H54 (cell line): ENCODE measurements at regions not wholly inside any gene's neighbourhood (a gene's known extent, or its start where the extent isn't known, plus 50 kb on each side); places are given as distances from the start of the nearest gene placed in this dataset.
"Not testable (repeated sequence)": the region's sequence is repeated elsewhere in the genome, so short reads cannot be mapped to it uniquely, and the experiment has no call there.

ENCODE experiments used
- DNase-seq: peaks from one replicate; pipeline ENCODE4 v3.0.0; 2011; ENCODE audit warnings: low spot score, mixed read lengths; ENCODE audit not compliant: insufficient read length
- FAIRE-seq: peaks from 3 replicates; lab custom pipeline; 2011; peaks lifted over from hg19 to GRCh38; lab: Jason Lieb, UNC
- POLR2A ChIP-seq: IDR thresholded peaks from 2 replicates; pipeline ENCODE4 v1.6.1; 2011; ENCODE audit warnings: low read depth, mild to moderate bottlenecking, low read length

DNA sequence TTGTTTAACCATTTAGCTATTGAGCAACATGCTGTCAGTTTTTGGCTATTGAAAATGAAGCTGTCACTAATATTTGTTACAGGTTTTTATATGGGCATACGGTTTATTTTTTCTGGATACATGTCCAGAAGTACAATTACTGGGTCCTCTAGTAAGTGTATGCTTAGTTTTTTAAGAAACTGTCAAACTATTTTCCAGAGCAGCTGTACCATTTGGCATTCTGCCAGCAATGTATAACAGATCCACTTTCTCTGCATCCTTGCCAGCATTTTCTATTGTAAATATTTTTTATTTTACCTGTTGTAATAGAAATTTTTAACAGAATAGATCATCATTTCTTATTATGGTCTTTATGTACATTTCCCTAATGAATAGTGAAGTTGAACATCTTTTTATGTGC is 658.8 kb downstream of the EDEM1 start:
- DNase-seq, result no peak
- TF ChIP-seq POLR2A, result no peak
- no peak for FAIRE-seq

DNA sequence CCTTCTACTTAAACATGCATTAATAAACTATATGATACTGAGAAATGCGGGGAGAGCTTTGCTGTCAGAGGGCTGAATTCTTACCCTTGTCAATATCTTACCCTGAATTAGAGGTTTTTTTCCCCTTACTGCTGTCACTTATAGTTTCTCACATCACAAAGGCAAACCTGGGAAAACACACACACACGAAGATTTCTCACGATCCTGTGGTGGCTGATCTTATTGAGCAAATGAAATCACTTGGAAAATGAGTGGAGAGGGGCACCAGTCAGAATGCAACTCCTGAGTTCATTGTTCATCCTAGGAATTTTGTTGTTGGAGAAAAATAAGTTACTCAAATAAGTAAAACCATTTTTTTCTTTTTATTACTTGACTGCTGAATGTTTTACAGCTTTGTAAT is 673.6 kb downstream of the EDEM1 start:
- DNase-seq, result no peak
- no peak for FAIRE-seq
- TF ChIP-seq POLR2A, result no peak

DNA sequence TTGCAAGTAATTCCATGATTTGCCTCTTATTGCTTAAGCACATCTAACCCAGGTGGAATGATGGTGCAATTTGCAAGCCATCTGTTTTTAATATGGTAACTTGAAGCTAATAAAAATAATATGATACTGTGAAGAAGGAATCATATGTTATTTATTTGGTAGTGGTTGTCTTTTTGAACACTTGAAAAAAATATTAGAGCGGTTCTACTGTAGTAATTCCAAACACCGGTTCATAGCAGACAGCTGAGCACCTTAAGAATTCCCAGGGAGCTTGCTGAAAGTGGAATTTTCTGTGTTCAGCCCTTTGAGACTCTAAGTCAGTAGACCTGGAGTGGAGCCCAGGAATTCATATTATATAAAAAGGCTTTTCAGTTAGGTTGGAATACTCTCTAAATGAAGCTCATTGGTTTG is 687.4 kb downstream of the EDEM1 start:
- no peak for DNase-seq
- FAIRE-seq, result no peak
- no peak for TF ChIP-seq POLR2A

DNA sequence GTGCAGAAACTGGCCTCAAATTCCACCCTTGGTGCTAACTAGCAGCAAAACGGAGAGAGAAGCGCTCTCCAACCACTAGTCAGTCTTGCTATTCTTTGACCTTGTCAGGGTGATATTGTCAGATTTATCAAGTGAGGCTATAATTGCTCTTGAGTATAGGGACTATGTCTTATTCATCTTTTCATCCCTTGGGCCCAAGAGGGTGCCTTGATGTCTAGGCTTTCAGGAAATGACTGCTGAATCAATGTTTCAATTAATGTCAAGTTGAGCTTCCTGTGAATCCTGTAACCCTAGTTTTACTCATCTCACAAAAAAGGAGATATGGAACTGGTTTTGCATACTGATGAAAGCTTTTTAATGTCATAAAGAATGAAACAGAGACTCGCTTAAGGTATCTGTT is 701.3 kb downstream of the EDEM1 start:
- DNase-seq (no peak), FAIRE-seq (no peak)
- TF ChIP-seq POLR2A, result no peak

DNA sequence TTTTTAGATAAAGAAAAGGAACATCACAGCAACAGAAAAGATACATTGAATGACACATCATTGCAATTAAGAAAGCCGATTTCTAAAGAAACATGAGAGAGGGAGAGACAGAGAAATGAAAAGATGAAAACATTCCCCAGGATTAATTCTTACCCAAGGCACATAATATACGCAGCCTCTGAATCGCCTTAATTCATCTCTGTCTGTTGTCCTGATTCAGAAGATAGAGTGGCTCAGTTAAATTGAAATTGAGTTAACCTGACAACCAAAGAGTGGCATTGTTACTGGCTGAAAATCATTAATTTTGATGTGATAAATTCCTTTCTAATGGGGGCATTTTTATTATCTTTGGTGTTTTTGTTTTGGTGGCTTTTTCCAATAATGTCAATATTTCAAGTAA is 701.9 kb downstream of the EDEM1 start:
- DNase-seq (no peak), FAIRE-seq (no peak)
- no peak for TF ChIP-seq POLR2A

DNA sequence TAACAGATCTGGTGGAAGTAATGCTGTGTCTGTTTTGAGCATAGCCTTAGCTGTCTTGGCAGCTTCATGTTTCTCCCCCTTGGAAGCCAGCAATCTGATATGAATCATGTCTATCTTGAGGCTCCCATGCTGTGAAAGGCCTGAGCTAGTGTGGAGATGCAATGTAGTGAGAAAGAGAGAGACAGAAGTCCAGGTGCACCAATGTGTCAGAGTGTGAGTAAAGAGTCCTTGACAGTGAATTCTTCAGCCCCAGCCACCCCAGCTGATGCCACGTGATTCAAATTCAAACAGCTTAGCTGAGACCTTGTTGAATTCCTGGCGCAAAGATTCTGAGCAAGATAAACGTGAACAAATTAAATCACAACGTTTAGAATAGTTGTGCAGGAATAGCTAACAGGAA is 704.2 kb downstream of the EDEM1 start:
- TF ChIP-seq POLR2A, result no peak
- no peak for DNase-seq
- FAIRE-seq, result no peak

DNA sequence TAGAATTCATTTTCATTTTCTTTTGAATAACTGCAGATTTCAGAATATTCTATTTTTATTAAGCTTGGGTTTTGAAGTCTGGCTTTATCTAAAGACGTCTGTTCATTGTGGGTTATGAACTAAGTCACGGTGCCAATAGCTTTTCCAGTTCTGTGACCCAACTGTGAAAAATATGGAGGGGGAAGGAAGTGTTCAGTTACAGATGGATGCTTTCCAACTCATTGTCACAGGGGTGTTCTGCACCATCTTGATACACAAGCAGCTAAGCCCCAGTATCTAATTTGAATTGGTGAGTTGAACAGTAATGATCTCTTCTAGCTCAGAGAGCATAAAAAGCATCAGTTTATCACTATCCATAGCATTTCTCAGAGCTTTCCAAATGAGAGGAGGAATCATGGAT is 710.6 kb downstream of the EDEM1 start:
- FAIRE-seq (no peak), DNase-seq (no peak)
- TF ChIP-seq POLR2A, result no peak

DNA sequence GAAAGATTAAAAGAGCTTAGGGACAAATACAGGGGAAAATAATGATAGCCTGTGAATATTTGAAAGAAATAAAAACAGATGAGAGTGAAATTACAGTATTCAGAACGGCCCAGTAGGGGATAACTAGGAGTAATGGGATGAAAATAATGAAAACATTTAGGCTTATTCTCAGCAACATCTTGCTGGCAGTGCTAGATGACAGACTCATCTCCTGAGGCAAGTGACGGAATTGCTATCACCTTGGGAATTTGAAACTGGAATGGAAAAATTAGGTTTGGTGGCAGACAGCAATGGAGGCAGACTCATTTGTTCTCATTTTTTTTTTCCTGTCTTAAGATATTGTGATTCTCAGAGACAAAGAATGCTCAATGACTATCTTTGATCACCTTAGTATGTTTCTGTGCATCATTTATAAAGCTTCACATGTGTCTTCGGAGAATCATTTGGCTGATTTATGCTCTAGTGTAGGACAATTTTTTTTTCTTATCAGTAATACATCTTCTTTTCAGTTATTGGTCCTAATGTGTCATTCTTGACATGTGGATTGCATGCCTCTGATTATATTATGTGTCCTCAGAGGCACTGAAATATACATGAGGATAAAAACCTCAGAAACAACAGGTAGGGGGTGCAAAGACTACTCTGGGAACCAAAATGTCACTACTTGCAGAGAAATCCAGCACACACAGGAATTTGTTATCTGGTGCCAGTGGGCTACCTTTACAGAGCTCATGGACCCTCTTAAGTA is 711.7 kb downstream of the EDEM1 start:
- no peak for DNase-seq
- FAIRE-seq, result no peak
- TF ChIP-seq POLR2A, result no peak

DNA sequence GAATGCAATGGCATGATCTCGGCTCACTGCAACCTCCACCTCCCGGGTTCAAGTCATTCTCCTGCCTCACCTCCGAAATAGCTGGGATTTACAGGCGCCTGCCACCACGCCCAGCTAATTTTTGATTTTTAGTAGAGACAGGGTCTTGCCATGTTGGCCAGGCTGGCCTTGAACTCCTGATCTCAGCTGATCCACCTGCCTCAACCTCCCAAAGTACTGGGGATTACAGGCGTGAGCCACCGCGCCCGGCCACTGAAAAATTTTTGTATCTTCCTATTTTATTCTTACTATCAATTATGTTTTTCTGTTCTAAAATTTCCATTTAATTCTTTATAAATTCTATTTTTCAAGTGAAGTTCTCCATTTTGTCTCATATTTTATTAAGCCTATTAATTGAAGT is 730.4 kb downstream of the EDEM1 start:
- FAIRE-seq (no peak), DNase-seq (no peak)
- no peak for TF ChIP-seq POLR2A

DNA sequence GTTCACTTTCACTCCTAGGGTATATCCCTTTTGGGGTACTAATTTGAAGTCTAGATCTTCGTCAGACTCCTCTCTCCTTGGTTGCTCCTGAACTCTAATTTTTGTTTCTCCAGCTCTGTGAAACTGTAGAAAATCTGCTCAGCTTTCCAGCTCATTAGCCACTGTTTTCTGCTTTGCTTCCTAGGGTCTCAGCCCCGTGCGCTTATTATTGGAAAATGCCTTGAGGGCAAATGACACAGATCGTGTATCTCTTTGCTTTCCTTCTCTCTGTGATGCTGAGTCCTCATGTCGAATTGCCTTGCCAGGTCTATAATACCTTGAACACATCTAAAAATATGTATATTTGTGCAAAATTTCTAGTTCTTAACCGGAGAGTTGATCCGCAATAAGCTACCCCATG is 731.1 kb downstream of the EDEM1 start:
- no peak for DNase-seq
- TF ChIP-seq POLR2A, result no peak
- no peak for FAIRE-seq

DNA sequence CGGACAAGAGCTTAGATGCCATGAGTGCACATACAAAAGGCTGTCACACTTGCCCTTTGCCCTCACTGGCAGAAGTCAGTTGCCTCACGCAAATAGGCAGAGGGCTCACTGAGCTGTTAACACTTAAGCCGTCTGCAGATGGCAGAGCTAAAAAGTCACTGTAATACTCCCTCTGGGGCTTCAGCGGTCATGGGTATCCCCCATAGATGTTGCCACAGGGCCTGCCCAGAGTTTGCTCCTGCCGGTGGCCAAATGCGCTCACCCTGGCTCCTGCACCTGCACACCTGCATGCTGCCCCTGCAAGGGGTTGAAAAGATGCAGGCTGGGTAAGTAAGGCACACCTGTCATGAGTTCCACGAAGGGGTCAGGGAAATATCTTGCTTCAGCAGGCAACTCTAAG is 741.5 kb downstream of the EDEM1 start:
- FAIRE-seq, result no peak
- TF ChIP-seq POLR2A, result no peak
- no peak for DNase-seq

DNA sequence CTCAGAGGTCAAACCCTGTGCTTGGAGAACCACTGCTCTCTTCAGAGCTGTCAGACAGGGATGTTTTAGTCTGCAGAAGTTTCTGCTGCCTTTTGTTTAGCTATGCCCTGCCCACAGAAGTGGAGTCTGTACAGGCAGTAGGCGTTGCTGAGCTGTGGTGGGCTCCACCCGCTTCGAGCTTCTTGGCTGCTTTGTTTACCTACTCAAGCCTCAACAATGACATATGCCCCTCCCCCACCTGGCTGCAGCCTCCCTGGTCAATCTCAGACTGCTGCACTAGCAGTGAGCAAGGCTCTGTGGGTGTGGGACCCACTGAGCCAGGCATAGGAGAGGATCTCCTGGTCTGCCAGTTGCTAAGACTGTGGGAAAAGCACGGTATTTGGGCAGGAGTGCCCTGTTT is 756.6 kb downstream of the EDEM1 start:
- DNase-seq, FAIRE-seq: not testable (repeated sequence)

DNA sequence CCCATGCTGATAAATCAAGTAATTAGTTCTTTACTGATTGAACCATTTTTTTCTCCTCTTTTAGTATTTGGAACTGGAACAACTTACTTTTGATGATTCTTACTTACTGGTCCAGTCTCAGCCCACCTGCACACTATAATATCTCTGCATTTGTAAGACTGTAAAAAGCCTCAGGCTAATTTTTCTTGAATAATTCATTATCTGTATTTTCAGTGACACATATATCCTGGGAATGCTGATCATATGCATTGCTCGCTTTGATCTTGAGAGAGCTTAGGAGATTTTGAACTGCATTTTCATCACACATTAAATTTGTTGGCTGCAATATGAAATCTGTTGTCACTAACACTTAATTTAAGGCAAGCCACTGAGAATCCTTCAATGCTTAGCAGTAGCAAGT is 760.6 kb downstream of the EDEM1 start:
- no peak for FAIRE-seq
- TF ChIP-seq POLR2A, result no peak
- DNase-seq, result no peak

DNA sequence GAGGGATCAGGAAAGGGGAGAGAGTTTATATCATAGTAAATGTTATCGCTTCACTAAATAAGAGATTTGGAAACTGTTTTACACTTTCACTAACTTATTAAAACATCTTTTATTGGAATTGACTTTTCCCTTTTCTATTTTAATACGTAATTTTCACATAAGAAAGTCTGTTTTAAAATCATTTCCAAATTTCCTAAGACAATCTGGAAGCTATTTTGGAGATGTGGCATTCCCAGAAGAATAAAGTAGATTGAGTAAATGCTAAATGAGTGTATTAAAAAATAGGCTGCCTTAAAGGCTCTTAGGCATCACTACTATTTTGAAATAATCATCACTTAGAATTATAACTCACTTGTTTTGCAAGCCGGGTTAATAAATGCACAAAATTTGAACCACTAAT is 763.5 kb downstream of the EDEM1 start:
- FAIRE-seq (no peak), DNase-seq (no peak)
- no peak for TF ChIP-seq POLR2A

DNA sequence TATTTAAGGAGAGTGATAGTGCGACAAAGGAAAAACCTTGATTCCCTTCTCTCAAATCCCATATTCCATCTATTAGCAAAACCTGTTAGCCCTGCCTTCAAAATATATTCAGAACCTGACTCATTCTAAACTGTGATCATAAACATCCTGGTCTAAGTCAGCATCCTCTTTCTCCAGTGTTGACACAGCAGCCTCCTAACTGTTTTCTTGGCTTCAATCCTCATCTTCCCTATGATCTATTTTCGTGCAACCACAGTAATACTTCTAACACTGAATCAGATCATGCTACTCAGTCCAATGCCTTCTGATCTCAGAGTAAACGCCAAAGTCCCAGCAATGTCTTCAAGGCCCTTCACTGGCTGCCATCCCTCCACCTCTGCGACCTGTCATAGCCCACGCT is 785.1 kb downstream of the EDEM1 start:
- DNase-seq (no peak), FAIRE-seq (no peak)
- TF ChIP-seq POLR2A, result no peak
